Natural killer cell (primary cell): ENCODE measurements at regions not wholly inside any gene's neighbourhood (a gene's known extent, or its start where the extent isn't known, plus 50 kb on each side); places are given as distances from the start of the nearest gene placed in this dataset.

Source experiments
- ATAC-seq, 3 donors: fragments of 150-1000 bp in 2 of 3; fragments of 200-7000 bp in 1 of 3; cut with Tn5 transposase; 1 replicate in 1 of 3; 2 replicates in 2 of 3; pipeline ENCODE4 v1.10.0; 2021; ENCODE audit warnings: mild to moderate bottlenecking in 2 of 3, moderate library complexity in 2 of 3
- DNase-seq, 2 donors: peaks; one replicate each; pipeline versions ENCODE4 v3.0.0 to v3.0.0-alpha.2; 2013 to 2021; ENCODE audit warnings: mixed read lengths in 1 of 2
- H3K27ac ChIP-seq: one replicate; pipeline ENCODE4 v1.5.1; 2013; ENCODE audit warnings: mild to moderate bottlenecking, low read length
- H3K27me3 ChIP-seq: one replicate; pipeline ENCODE4 v1.6.1; 2013; ENCODE audit warnings: low read length; ENCODE audit not compliant: control insufficient read depth, insufficient read depth
- H3K36me3 ChIP-seq: one replicate; pipeline ENCODE4 v1.6.1; 2013; ENCODE audit warnings: low read length; ENCODE audit not compliant: control insufficient read depth, insufficient read depth
- H3K4me1 ChIP-seq: one replicate; pipeline ENCODE4 v1.6.1; 2013; ENCODE audit warnings: low read length; ENCODE audit not compliant: control insufficient read depth, insufficient read depth
- H3K4me3 ChIP-seq: one replicate; pipeline ENCODE4 v1.5.1; 2013; ENCODE audit warnings: low read length
- H3K9me3 ChIP-seq: one replicate; pipeline ENCODE4 v1.6.1; 2013; ENCODE audit warnings: low read length; ENCODE audit not compliant: control insufficient read depth, insufficient read depth
- H3K27ac Mint-ChIP-seq, 2 donors: one replicate each; pipeline ENCODE4 v1.8.0; 2022; ENCODE audit warnings: mild to moderate bottlenecking in 2 of 2, mixed read lengths in 2 of 2, moderate library complexity in 1 of 2
- H3K27me3 Mint-ChIP-seq, 2 donors: one replicate each; pipeline ENCODE4 v1.8.0; 2022; ENCODE audit warnings: low read depth in 2 of 2, mixed read lengths in 2 of 2
- H3K36me3 Mint-ChIP-seq: one replicate; pipeline ENCODE4 v1.8.0; 2022; ENCODE audit warnings: mixed read lengths
- H3K4me1 Mint-ChIP-seq, 2 donors: one replicate each; pipeline ENCODE4 v1.8.0; 2022; ENCODE audit warnings: mixed read lengths in 2 of 2
- H3K4me3 Mint-ChIP-seq: one replicate; pipeline ENCODE4 v1.8.0; 2022; ENCODE audit warnings: mild to moderate bottlenecking, moderate library complexity, mixed read lengths
- H3K9me3 Mint-ChIP-seq, 2 donors: one replicate each; pipeline ENCODE4 v1.8.0; 2022; ENCODE audit warnings: mixed read lengths in 2 of 2
- CTCF ChIP-seq: fragments of 200-600 bp; IDR thresholded peaks from one replicate; pipeline ENCODE4 v1.8.0; 2022; ENCODE audit warnings: antibody characterized with exemption
- WGBS: methylation state at CpG from one replicate; pipeline ENCODE4 v1.1.7; 2013; ENCODE audit warnings: missing lambda C conversion rate; ENCODE audit not compliant: insufficient coverage; 5-methylcytosine and 5-hydroxymethylcytosine counted together
- intact Hi-C: fragments of 100-400 bp; cut with micrococcal nuclease; formaldehyde crosslinking; loops from one replicate; pipeline ENCODE4 v1.14.2; 2022

- Mint-ChIP-seq H3K36me3 (no peaks in the 10 kb centered on the region), H3K4me1 (peaks cover 0 to 8% of the 10 kb centered on the region in 2 donors), H3K27ac (no peak overlapping the region), H3K4me3 (no peak overlapping the region), H3K27me3 (peaks cover 14 to 50% of the 10 kb centered on the region in 2 donors), H3K9me3 (no peaks in the 10 kb centered on the region)
- 88% methylated on average over 2 of the region's 2 CpGs for WGBS
- Histone ChIP-seq H3K4me3 (no peak overlapping the region), H3K9me3 (no peaks in the 10 kb centered on the region), H3K4me1 (no peaks in the 10 kb centered on the region), H3K27ac (no peak overlapping the region), H3K27me3 (no peaks in the 10 kb centered on the region), H3K36me3 (no peaks in the 10 kb centered on the region)
- DNase-seq (no peak), ATAC-seq (no peak)
- TF ChIP-seq CTCF: no peak
- intact Hi-C loops: no loop called here
Observed at GRCh38 chr1:232476538-232476950, 153.4 kb downstream of the SIPA1L2 start.

GRCh38 chr1:232474826-232475225 is 155.1 kb downstream of the SIPA1L2 start:
- Histone ChIP-seq H3K27me3 (no peaks in the 10 kb centered on the region), H3K4me3 (no peak overlapping the region), H3K4me1 (no peaks in the 10 kb centered on the region), H3K9me3 (no peaks in the 10 kb centered on the region), H3K36me3 (no peaks in the 10 kb centered on the region), H3K27ac (no peak overlapping the region)
- TF ChIP-seq CTCF: no peak
- DNase-seq (no peak), ATAC-seq (no peak)
- Mint-ChIP-seq H3K4me3 (no peak overlapping the region), H3K36me3 (no peaks in the 10 kb centered on the region), H3K9me3 (no peaks in the 10 kb centered on the region), H3K4me1 (peaks cover 8% of the 10 kb centered on the region in 2 donors), H3K27ac (no peak overlapping the region), H3K27me3 (peaks cover 11 to 50% of the 10 kb centered on the region in 2 donors)
- intact Hi-C loops: no loop called here
- WGBS: 95% methylated on average over 3 of the region's 3 CpGs

- H3K4me3 ChIP-seq: no peak overlapping the region
- Mint-ChIP-seq H3K4me3 (no peak overlapping the region), H3K4me1 (peaks cover 8% of the 10 kb centered on the region in 2 donors), H3K27me3 (peaks cover 10 to 42% of the 10 kb centered on the region in 2 donors), H3K27ac (no peak overlapping the region), H3K9me3 (no peaks in the 10 kb centered on the region), H3K36me3 (no peaks in the 10 kb centered on the region)
- ATAC-seq (no peak), DNase-seq (no peak)
- TF ChIP-seq CTCF: no peak
- H3K9me3 ChIP-seq: no peaks in the 10 kb centered on the region
- intact Hi-C loops: no loop called here
- H3K36me3 ChIP-seq: no peaks in the 10 kb centered on the region
- H3K27me3 ChIP-seq: no peaks in the 10 kb centered on the region
- no peaks in the 10 kb centered on the region for H3K4me1 ChIP-seq
- 94% methylated on average over 3 of the region's 4 CpGs for WGBS
- H3K27ac ChIP-seq: no peak overlapping the region
Observed at GRCh38 chr1:232473900-232474299, 156.0 kb downstream of the SIPA1L2 start.

- no peaks in the 10 kb centered on the region for H3K9me3 ChIP-seq
- WGBS: 63% methylated on average over 2 of the region's 2 CpGs
- H3K27ac Mint-ChIP-seq: no peak overlapping the region
- no peak for TF ChIP-seq CTCF
- DNase-seq (no peak), ATAC-seq (no peak)
- H3K27me3 ChIP-seq: no peaks in the 10 kb centered on the region
- H3K4me1 ChIP-seq: no peaks in the 10 kb centered on the region
- H3K9me3 Mint-ChIP-seq: no peaks in the 10 kb centered on the region
- H3K27me3 Mint-ChIP-seq: peaks cover 10 to 36% of the 10 kb centered on the region in 2 donors
- intact Hi-C loops: no loop called here
- no peaks in the 10 kb centered on the region for H3K36me3 Mint-ChIP-seq
- H3K4me1 Mint-ChIP-seq: peaks cover 8% of the 10 kb centered on the region in 2 donors
- no peaks in the 10 kb centered on the region for H3K36me3 ChIP-seq
- no peak overlapping the region for H3K4me3 ChIP-seq
- H3K27ac ChIP-seq: no peak overlapping the region
- H3K4me3 Mint-ChIP-seq: no peak overlapping the region
Observed at GRCh38 chr1:232473324-232473723, 156.6 kb downstream of the SIPA1L2 start.
